GM12873 (cell line): ENCODE measurements at regions not wholly inside any gene's neighbourhood (a gene's known extent, or its start where the extent isn't known, plus 50 kb on each side); places are given as distances from the start of the nearest gene placed in this dataset.

Source experiments
- TF ChIP-seq, protein P1 (sequence below): IDR thresholded peaks from 2 replicates; pipeline ENCODE4 v1.5.1; 2012; ENCODE audit warnings: low read depth, mild to moderate bottlenecking, moderate library complexity, low read length, control low read depth; ENCODE audit not compliant: insufficient read depth; ENCODE audit errors: missing control alignments

DNA sequence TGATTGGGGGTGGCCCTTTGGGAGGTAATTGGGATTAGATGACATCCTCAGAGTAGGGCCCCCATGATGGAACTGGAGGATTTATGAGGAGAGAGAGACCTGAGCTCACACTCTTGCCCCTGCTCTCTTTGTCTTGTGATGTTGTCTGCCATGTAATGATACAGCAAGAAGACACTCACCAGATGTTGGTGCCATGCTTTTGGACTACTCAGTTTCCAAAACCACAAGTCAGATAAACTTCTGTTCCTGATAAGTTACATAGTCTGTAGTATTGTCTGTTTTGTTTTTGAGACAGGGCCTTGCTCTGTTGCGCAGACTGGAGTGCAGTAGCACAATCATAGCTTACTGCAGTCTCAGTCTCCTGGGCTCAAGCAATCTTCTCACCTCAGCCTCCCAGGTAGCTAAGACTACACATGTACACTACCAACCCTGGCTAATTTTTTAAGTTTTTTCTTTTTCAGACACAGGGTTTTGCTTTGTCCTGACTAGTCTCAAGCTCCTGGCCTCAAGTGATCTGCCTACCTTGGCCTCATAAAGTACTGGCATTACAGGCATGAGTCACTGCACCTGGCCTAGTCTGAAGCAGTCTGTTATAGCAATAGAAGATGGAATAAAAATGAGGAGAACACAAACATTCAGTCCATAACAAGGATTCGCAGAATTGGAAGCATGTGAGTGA lies 115.0 kb upstream of the GALNT2 start:
- TF ChIP-seq, protein P1, sequence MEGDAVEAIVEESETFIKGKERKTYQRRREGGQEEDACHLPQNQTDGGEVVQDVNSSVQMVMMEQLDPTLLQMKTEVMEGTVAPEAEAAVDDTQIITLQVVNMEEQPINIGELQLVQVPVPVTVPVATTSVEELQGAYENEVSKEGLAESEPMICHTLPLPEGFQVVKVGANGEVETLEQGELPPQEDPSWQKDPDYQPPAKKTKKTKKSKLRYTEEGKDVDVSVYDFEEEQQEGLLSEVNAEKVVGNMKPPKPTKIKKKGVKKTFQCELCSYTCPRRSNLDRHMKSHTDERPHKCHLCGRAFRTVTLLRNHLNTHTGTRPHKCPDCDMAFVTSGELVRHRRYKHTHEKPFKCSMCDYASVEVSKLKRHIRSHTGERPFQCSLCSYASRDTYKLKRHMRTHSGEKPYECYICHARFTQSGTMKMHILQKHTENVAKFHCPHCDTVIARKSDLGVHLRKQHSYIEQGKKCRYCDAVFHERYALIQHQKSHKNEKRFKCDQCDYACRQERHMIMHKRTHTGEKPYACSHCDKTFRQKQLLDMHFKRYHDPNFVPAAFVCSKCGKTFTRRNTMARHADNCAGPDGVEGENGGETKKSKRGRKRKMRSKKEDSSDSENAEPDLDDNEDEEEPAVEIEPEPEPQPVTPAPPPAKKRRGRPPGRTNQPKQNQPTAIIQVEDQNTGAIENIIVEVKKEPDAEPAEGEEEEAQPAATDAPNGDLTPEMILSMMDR, result no peak

DNA sequence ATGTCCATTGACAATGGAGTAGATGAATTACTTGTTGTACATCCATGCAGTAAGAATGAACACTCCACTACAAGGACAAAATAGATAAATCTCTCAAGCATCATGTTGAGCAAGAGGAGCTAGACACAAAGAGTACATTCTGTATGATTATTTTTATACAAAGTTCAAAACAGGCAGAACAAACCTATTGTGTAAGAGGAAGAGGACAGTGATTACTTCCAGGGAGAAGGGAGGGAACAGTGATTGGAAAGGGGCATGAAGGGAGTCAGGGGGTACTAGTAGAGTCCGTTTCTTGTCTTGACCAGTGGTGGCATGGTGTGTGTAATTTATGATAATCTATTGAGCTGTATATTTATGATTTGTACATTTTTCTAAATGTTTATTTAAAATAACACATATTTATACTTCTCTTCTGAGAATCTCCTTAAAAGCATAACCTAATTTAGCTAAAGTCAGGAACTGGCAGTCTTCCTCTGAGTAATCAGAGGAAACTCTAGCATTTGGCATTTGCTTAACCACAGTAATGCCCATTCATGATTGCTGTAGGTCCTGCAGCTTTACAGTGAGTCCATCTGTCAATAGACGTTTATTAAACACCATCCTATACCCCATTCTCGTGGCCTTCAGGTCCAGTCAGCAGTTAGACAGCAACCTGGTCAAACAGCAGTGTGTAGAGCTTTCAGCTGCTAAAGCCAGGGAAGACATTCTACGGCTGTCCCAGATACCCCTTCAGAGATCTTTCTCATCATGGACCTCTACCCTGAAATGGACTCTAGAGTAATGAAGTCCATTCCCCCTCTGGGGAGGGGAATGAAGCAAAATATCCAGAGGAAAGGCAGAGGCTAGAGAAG lies 114.1 kb upstream of the GALNT2 start:
- TF ChIP-seq, protein P1, result no peak

DNA sequence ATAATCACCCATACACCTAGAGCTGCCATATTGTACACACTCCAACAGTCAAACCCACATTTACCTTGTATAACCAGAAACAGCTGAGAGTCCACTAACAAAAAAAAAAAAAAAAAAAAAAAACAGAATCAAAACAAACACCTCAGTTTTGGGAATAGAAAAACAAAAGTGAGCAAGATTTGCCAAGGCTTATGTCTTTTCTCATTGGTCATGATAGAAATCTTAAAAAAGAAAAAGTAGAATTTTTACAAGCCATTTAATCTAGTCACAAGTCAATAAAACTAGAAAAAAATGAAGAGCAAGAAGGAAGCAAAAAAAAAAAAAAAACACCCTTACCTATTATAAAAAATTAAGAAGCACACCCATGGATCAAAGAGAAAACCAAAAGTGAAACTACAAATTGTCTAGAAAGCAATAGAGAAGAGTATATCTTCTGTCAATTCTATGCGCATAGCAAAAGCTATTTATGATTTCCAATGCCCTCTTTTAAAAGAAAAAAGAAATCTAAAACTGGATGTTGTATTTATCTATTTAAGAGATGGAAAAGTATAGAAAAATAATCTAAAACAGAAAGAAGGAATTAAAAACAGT lies 113.2 kb upstream of the GALNT2 start:
- TF ChIP-seq, protein P1, result no peak

DNA sequence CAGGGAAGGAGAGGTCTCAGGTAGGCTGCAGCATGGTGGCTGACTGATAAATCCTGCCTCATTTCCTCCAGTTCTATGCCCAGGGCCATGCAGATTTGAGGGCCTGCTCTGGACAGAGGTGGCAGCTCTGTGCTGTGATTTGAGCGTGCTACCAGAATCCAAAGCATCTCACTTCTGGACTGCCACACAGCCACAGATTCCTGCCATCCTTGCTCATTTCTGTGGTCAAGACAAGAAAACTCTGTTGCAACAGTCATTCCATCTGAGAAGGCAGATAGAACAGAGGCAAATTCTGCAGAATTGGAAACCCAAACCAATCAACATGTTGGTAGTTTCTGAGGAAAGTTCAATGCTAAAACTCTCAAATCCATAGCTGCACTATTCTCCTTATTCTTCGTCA lies 102.8 kb upstream of the GALNT2 start:
- TF ChIP-seq, protein P1, result no peak

DNA sequence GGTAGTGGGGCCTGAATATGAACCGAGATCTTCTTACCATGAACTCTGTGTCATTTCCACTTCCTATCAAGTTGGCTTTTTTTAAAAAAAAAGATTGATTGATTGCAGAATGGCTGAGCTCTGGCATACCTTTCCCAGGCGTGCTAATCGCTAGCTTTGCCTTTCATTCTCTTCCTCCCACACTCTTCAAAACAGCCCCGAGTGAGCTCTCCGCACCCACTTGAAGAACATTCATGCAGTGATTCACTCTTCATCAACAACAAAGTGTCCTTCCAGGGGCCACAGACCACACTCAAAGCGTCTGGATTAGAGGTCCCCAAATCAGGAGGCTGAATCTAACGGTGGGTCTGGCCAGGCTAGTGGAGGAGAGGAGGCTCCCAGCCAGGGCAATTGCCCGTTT lies 96.3 kb upstream of the GALNT2 start:
- TF ChIP-seq, protein P1, result no peak

DNA sequence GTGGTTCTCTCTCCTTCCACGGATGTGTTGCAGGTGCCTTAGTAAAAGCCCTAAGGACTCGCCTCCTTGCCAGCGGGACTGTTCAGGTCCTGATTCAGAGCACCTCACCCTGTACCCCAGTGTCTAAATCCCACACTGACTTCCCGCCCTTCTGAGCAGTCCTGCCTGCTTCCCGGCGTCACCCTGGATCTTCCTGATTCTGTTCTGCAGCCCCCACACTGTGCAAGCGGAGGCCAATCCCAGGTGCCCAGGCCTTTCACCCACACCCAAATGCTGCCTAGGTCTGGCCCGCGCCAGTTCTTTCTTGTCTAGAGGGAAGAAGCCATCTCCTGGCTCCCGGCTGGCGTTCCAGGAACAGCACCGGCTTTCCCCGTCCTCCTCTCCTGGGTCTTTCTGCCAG lies 95.9 kb upstream of the GALNT2 start:
- TF ChIP-seq, protein P1, result no peak
